H1 (cell line): ENCODE measurements at regions not wholly inside any gene's neighbourhood (a gene's known extent, or its start where the extent isn't known, plus 50 kb on each side); places are given as distances from the start of the nearest gene placed in this dataset.

Experiments used
- CTCF ChIP-seq, 3 experiments: IDR thresholded peaks; 1 replicate in 2 of 3; 2 replicates in 1 of 3; pipeline versions ENCODE4 v1.5.1 to v1.6.1; 2011; ENCODE audit warnings: low read length in 3 of 3, mild to moderate bottlenecking in 3 of 3, inconsistent platforms in 2 of 3, low read depth in 1 of 3, moderate library complexity in 1 of 3; ENCODE audit not compliant: insufficient read depth in 1 of 3; ENCODE audit errors: control extremely low read depth in 1 of 3
- EP300 ChIP-seq, 2 experiments: IDR thresholded peaks; 1 replicate in 1 of 2; 2 replicates in 1 of 2; pipeline ENCODE4 v1.6.1; 2011 to 2012; ENCODE audit warnings: low read depth in 2 of 2, low read length in 2 of 2, mild to moderate bottlenecking in 2 of 2, borderline replicate concordance in 1 of 2, inconsistent platforms in 1 of 2, moderate library complexity in 1 of 2

GRCh38 chr1:57741521-57741920 is 317.7 kb upstream of the DAB1 start:
- TF ChIP-seq CTCF (IDR thresholded peaks at IDR 0.05; ENCODE audit: control extremely low read depth in 1 of 3, insufficient read depth in 1 of 3, low read depth in 1 of 3, low read length in 3 of 3) (no peak), EP300 (IDR thresholded peaks at IDR 0.05; ENCODE audit: borderline replicate concordance in 1 of 2, low read depth in 2 of 2, low read length in 2 of 2) (no peak)
